ENCODE measurements at regions not wholly inside any gene's neighbourhood (a gene's known extent, or its start where the extent isn't known, plus 50 kb on each side); places are given as distances from the start of the nearest gene placed in this dataset.

DNA sequence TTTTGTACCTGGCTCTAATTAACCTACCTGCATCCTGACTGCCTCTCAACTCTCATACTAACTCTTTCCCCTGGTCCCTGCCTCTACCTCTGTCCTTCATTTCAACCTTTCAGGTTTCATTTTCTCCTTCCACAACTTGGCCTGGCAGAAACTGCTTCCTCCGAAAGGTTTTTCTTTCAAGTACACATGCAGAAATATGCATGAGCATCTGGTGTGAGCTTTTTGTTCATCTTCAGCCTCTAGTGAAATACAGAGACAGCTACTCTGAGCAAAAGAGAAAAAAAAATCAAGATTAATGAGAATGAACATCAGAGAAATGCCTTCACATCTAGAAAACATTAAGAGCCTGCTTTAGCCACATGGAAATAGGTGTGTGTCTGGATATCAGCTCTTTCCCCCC is 297.9 kb upstream of the PCSK5 start:
- TF ChIP-seq POLR2AphosphoS2 (conservative IDR thresholded peaks at IDR 0.05; ENCODE audit: low read length): no peak
- no peak for TF ChIP-seq CHD4 (IDR thresholded peaks at IDR 0.05; ENCODE audit: borderline replicate concordance)
- TF ChIP-seq, protein P1, sequence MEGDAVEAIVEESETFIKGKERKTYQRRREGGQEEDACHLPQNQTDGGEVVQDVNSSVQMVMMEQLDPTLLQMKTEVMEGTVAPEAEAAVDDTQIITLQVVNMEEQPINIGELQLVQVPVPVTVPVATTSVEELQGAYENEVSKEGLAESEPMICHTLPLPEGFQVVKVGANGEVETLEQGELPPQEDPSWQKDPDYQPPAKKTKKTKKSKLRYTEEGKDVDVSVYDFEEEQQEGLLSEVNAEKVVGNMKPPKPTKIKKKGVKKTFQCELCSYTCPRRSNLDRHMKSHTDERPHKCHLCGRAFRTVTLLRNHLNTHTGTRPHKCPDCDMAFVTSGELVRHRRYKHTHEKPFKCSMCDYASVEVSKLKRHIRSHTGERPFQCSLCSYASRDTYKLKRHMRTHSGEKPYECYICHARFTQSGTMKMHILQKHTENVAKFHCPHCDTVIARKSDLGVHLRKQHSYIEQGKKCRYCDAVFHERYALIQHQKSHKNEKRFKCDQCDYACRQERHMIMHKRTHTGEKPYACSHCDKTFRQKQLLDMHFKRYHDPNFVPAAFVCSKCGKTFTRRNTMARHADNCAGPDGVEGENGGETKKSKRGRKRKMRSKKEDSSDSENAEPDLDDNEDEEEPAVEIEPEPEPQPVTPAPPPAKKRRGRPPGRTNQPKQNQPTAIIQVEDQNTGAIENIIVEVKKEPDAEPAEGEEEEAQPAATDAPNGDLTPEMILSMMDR (IDR thresholded peaks at IDR 0.05): no peak
- TF ChIP-seq RAD21 (conservative IDR thresholded peaks at IDR 0.05 in 1 of 2, IDR thresholded peaks at IDR 0.05 in 1 of 2): no peak
- no peak for TF ChIP-seq MAFK (IDR thresholded peaks at IDR 0.05; ENCODE audit: partially characterized antibody)
- TF ChIP-seq KDM5A (IDR thresholded peaks at IDR 0.05): no peak
- no peak for TF ChIP-seq CHD2 (IDR thresholded peaks at IDR 0.05; ENCODE audit: low read length, partially characterized antibody)
- no peak for TF ChIP-seq POLR2A (IDR thresholded peaks at IDR 0.05; ENCODE audit: low read length)
- TF ChIP-seq, protein P2, sequence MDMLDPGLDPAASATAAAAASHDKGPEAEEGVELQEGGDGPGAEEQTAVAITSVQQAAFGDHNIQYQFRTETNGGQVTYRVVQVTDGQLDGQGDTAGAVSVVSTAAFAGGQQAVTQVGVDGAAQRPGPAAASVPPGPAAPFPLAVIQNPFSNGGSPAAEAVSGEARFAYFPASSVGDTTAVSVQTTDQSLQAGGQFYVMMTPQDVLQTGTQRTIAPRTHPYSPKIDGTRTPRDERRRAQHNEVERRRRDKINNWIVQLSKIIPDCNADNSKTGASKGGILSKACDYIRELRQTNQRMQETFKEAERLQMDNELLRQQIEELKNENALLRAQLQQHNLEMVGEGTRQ (IDR thresholded peaks at IDR 0.05): no peak
